ENCODE measurements at regions not wholly inside any gene's neighbourhood (a gene's known extent, or its start where the extent isn't known, plus 50 kb on each side); places are given as distances from the start of the nearest gene placed in this dataset.

GRCh38 chr18:27769152-27769551 lies 407.8 kb downstream of the CDH2 start:
- Mint-ChIP-seq H3K27ac (no peak overlapping the region), H3K4me3 (no peak overlapping the region), H3K9me3 (peaks cover 0 to 11% (median 0%) of the 10 kb centered on the region in 5 donors), H3K4me1 (no peaks in the 10 kb centered on the region), H3K36me3 (no peaks in the 10 kb centered on the region), H3K27me3 (no peaks in the 10 kb centered on the region)
- POLR2A ChIA-PET: no interaction called here
- Histone ChIP-seq H3K4me3 (ENCODE audit: low read length) (no peak overlapping the region), H3K27me3 (ENCODE audit: insufficient read depth, low read length, poor library complexity, severe bottlenecking) (no peaks in the 10 kb centered on the region), H3K9me3 (ENCODE audit: low read length) (no peaks in the 10 kb centered on the region), H3K36me3 (ENCODE audit: insufficient read depth, low read length) (no peaks in the 10 kb centered on the region), H3K4me1 (ENCODE audit: insufficient read depth, low read length) (no peaks in the 10 kb centered on the region), H3K27ac (ENCODE audit: low read depth, low read length) (no peak overlapping the region)
- CTCF ChIA-PET: no interaction called here
- DNase-seq: no peak

GRCh38 chr18:27763936-27764335 lies 413.0 kb downstream of the CDH2 start:
- Histone ChIP-seq H3K27ac (ENCODE audit: low read depth, low read length) (no peak overlapping the region), H3K36me3 (ENCODE audit: insufficient read depth, low read length) (no peaks in the 10 kb centered on the region), H3K9me3 (ENCODE audit: low read length) (no peaks in the 10 kb centered on the region), H3K4me1 (ENCODE audit: insufficient read depth, low read length) (no peaks in the 10 kb centered on the region), H3K4me3 (ENCODE audit: low read length) (no peak overlapping the region), H3K27me3 (ENCODE audit: insufficient read depth, low read length, poor library complexity, severe bottlenecking) (no peaks in the 10 kb centered on the region)
- Mint-ChIP-seq H3K9me3 (peaks cover under 1 to 15% (median 4%) of the 10 kb centered on the region in 5 donors), H3K27me3 (no peaks in the 10 kb centered on the region), H3K4me3 (no peak overlapping the region), H3K36me3 (no peaks in the 10 kb centered on the region), H3K4me1 (no peaks in the 10 kb centered on the region), H3K27ac (no peak overlapping the region)
- POLR2A ChIA-PET: no interaction called here
- no peak for DNase-seq
- CTCF ChIA-PET: no interaction called here

GRCh38 chr18:27763341-27763740 lies 413.6 kb downstream of the CDH2 start:
- no peaks in the 10 kb centered on the region for H3K4me1 Mint-ChIP-seq
- H3K27me3 Mint-ChIP-seq: no peaks in the 10 kb centered on the region

DNA sequence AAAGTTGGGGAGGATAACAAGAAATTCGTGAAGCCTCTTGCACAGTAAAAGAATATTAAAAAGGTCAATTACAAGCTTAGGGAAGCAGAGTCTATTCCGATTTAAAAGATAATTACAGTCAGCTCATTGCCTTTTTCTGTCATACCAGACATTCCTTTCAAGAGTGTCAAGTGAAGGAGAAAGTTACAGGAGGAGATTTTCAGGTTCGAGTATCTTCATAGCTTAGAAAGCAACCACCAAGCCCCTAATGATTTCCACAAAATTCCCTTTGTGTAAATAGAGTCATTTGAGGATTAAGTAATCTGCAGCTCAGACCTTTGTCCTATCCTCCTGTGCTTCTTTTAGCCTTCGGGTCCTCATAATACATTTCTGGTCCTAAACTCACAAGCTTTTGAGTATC lies 414.9 kb downstream of the CDH2 start:
- no peak overlapping the region for H3K4me3 ChIP-seq (ENCODE audit: low read length)
- Mint-ChIP-seq H3K4me1 (no peaks in the 10 kb centered on the region), H3K27me3 (no peaks in the 10 kb centered on the region), H3K36me3 (no peaks in the 10 kb centered on the region), H3K9me3 (peaks cover 2 to 20% (median 4%) of the 10 kb centered on the region in 5 donors), H3K27ac (no peak overlapping the region), H3K4me3 (no peak overlapping the region)
- no peak overlapping the region for H3K27ac ChIP-seq (ENCODE audit: low read depth, low read length)
- no peaks in the 10 kb centered on the region for H3K27me3 ChIP-seq (ENCODE audit: insufficient read depth, low read length, poor library complexity, severe bottlenecking)
- ChIA-PET POLR2A (no interaction called here), CTCF (no interaction called here)
- H3K9me3 ChIP-seq (ENCODE audit: low read length): no peaks in the 10 kb centered on the region
- no peaks in the 10 kb centered on the region for H3K4me1 ChIP-seq (ENCODE audit: insufficient read depth, low read length)
- no peaks in the 10 kb centered on the region for H3K36me3 ChIP-seq (ENCODE audit: insufficient read depth, low read length)
- no peak for DNase-seq

More at GRCh38 chr18:27763341-27763740, 413.6 kb downstream of the CDH2 start:
- DNase-seq: no peak
- CTCF ChIA-PET: no interaction called here
- Mint-ChIP-seq H3K36me3 (no peaks in the 10 kb centered on the region), H3K9me3 (peaks cover 2 to 15% (median 4%) of the 10 kb centered on the region in 5 donors), H3K27ac (no peak overlapping the region), H3K4me3 (no peak overlapping the region)
- no peaks in the 10 kb centered on the region for H3K36me3 ChIP-seq (ENCODE audit: insufficient read depth, low read length)
- H3K9me3 ChIP-seq (ENCODE audit: low read length): no peaks in the 10 kb centered on the region
- H3K4me1 ChIP-seq (ENCODE audit: insufficient read depth, low read length): no peaks in the 10 kb centered on the region
- H3K27ac ChIP-seq (ENCODE audit: low read depth, low read length): no peak overlapping the region
- no peaks in the 10 kb centered on the region for H3K27me3 ChIP-seq (ENCODE audit: insufficient read depth, low read length, poor library complexity, severe bottlenecking)
- POLR2A ChIA-PET: no interaction called here
- H3K4me3 ChIP-seq (ENCODE audit: low read length): no peak overlapping the region

DNA sequence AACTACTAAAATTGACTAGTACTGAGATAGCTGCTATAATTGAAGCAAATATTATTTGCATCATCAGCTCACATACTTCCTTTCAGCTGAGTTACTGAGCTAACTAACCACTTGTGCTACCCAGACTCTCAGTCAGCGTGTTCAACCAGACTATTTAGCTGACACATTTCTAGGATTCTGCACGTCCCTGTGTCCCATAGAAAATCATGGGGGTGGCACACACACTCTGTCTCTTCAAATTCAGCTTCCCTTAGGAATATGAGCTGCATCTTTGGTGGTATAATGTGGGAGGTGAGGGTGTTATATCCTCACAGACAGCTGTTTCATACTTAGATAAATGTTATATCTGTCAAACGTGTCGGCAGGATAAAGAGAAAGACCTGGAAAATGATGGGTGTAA lies 424.0 kb downstream of the CDH2 start:
- no peaks in the 10 kb centered on the region for H3K27me3 Mint-ChIP-seq
- Histone ChIP-seq H3K27me3 (ENCODE audit: insufficient read depth, low read length, poor library complexity, severe bottlenecking) (no peaks in the 10 kb centered on the region), H3K4me1 (ENCODE audit: insufficient read depth, low read length) (no peaks in the 10 kb centered on the region), H3K9me3 (ENCODE audit: low read length) (no peaks in the 10 kb centered on the region), H3K4me3 (ENCODE audit: low read length) (no peak overlapping the region), H3K36me3 (ENCODE audit: insufficient read depth, low read length) (no peaks in the 10 kb centered on the region), H3K27ac (ENCODE audit: low read depth, low read length) (no peak overlapping the region)
- H3K36me3 Mint-ChIP-seq: no peaks in the 10 kb centered on the region
- no peak for DNase-seq
- H3K27ac Mint-ChIP-seq: no peak overlapping the region
- POLR2A ChIA-PET: no interaction called here
- H3K9me3 Mint-ChIP-seq: peaks cover 5 to 15% (median 6%) of the 10 kb centered on the region in 5 donors
- no peak overlapping the region for H3K4me3 Mint-ChIP-seq
- H3K4me1 Mint-ChIP-seq: no peaks in the 10 kb centered on the region
- CTCF ChIA-PET: no interaction called here

DNA sequence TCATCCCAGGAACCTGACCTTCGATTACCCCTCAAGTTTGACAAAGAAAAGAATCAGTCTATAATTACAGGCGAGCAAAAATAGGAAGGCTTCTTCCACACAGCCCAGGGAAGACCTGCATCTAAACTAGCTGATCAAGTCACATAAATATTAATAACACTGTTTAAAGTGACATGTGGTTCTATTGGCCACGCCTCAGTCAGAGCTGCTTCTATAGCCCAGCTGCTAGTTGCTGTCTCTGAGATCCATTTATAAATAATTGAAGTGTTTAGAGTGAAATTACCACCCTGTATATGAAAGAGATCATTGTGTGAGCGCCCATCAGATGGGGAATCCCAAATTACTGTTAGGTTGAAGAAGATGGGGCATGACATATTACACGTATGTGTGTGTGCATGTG lies 426.0 kb downstream of the CDH2 start:
- Mint-ChIP-seq H3K4me1 (no peaks in the 10 kb centered on the region), H3K27me3 (no peaks in the 10 kb centered on the region), H3K36me3 (no peaks in the 10 kb centered on the region), H3K27ac (no peak overlapping the region), H3K9me3 (peaks cover 0 to 19% (median 6%) of the 10 kb centered on the region in 5 donors), H3K4me3 (no peak overlapping the region)
- no peaks in the 10 kb centered on the region for H3K4me1 ChIP-seq (ENCODE audit: insufficient read depth, low read length)
- H3K36me3 ChIP-seq (ENCODE audit: insufficient read depth, low read length): no peaks in the 10 kb centered on the region
- no peak overlapping the region for H3K27ac ChIP-seq (ENCODE audit: low read depth, low read length)
- H3K27me3 ChIP-seq (ENCODE audit: insufficient read depth, low read length, poor library complexity, severe bottlenecking): no peaks in the 10 kb centered on the region
- no peaks in the 10 kb centered on the region for H3K9me3 ChIP-seq (ENCODE audit: low read length)
- no peak overlapping the region for H3K4me3 ChIP-seq (ENCODE audit: low read length)
- no peak for DNase-seq
- ChIA-PET POLR2A (no interaction called here), CTCF (no interaction called here)

GRCh38 chr18:27750014-27750413 lies 426.9 kb downstream of the CDH2 start:
- no peak overlapping the region for H3K27ac Mint-ChIP-seq
- CTCF ChIA-PET: no interaction called here
- no peaks in the 10 kb centered on the region for H3K4me1 ChIP-seq (ENCODE audit: insufficient read depth, low read length)

DNA sequence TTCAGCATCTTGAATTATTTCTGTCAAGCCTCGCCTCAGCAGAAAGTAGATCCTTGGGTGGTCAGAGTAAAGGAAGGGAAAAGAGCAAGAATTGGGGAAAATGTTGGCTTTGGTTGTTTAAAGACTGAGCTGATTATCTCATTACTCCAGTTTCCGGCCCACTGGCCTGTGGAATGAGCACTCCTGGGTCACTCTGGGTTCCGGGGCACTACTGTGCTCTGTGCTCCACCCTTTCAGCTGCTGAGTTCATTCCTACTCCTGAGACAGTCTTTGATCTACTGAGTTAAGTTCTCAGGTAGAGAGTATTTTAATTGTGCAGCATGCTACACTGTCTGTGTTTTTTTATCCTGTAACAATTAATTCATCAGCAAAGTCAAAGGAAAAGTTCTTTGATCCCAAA lies 427.7 kb downstream of the CDH2 start:
- Mint-ChIP-seq H3K4me3 (no peak overlapping the region), H3K4me1 (no peaks in the 10 kb centered on the region), H3K27me3 (no peaks in the 10 kb centered on the region), H3K27ac (no peak overlapping the region), H3K36me3 (no peaks in the 10 kb centered on the region), H3K9me3 (peaks cover under 1 to 16% (median 7%) of the 10 kb centered on the region in 5 donors)
- Histone ChIP-seq H3K4me1 (ENCODE audit: insufficient read depth, low read length) (no peaks in the 10 kb centered on the region), H3K27ac (ENCODE audit: low read depth, low read length) (no peak overlapping the region), H3K9me3 (ENCODE audit: low read length) (no peaks in the 10 kb centered on the region), H3K4me3 (ENCODE audit: low read length) (no peak overlapping the region), H3K27me3 (ENCODE audit: insufficient read depth, low read length, poor library complexity, severe bottlenecking) (no peaks in the 10 kb centered on the region), H3K36me3 (ENCODE audit: insufficient read depth, low read length) (no peaks in the 10 kb centered on the region)
- ChIA-PET POLR2A (no interaction called here), CTCF (no interaction called here)
- no peak for DNase-seq

More at GRCh38 chr18:27750014-27750413, 426.9 kb downstream of the CDH2 start:
- Mint-ChIP-seq H3K9me3 (peaks cover 0 to 19% (median 7%) of the 10 kb centered on the region in 5 donors), H3K4me3 (no peak overlapping the region), H3K27me3 (no peaks in the 10 kb centered on the region), H3K4me1 (no peaks in the 10 kb centered on the region), H3K36me3 (no peaks in the 10 kb centered on the region)
- POLR2A ChIA-PET: no interaction called here
- Histone ChIP-seq H3K27ac (ENCODE audit: low read depth, low read length) (no peak overlapping the region), H3K9me3 (ENCODE audit: low read length) (no peaks in the 10 kb centered on the region), H3K4me3 (ENCODE audit: low read length) (no peak overlapping the region), H3K27me3 (ENCODE audit: insufficient read depth, low read length, poor library complexity, severe bottlenecking) (no peaks in the 10 kb centered on the region), H3K36me3 (ENCODE audit: insufficient read depth, low read length) (no peaks in the 10 kb centered on the region)
- DNase-seq: no peak

GRCh38 chr18:27746241-27746640 lies 430.7 kb downstream of the CDH2 start:
- no peak for DNase-seq
- Histone ChIP-seq H3K4me1 (ENCODE audit: insufficient read depth, low read length) (no peaks in the 10 kb centered on the region), H3K4me3 (ENCODE audit: low read length) (no peak overlapping the region), H3K9me3 (ENCODE audit: low read length) (no peaks in the 10 kb centered on the region), H3K36me3 (ENCODE audit: insufficient read depth, low read length) (no peaks in the 10 kb centered on the region), H3K27ac (ENCODE audit: low read depth, low read length) (no peak overlapping the region), H3K27me3 (ENCODE audit: insufficient read depth, low read length, poor library complexity, severe bottlenecking) (no peaks in the 10 kb centered on the region)
- Mint-ChIP-seq H3K27ac (no peak overlapping the region), H3K9me3 (peaks cover 2 to 16% (median 7%) of the 10 kb centered on the region in 5 donors), H3K27me3 (no peaks in the 10 kb centered on the region), H3K4me1 (no peaks in the 10 kb centered on the region), H3K4me3 (no peak overlapping the region), H3K36me3 (no peaks in the 10 kb centered on the region)
- ChIA-PET CTCF (no interaction called here), POLR2A (no interaction called here)

Data from CD8-positive, alpha-beta memory T cell (primary cell).